Right lobe of liver (tissue), 4 donors: ENCODE measurements at regions not wholly inside any gene's neighbourhood (a gene's known extent, or its start where the extent isn't known, plus 50 kb on each side); places are given as distances from the start of the nearest gene placed in this dataset.

Experiments used
- POLR2A ChIP-seq: fragments of 450-650 bp; IDR thresholded peaks from one replicate; pipeline ENCODE4 v1.6.1; 2017; ENCODE audit warnings: antibody characterized with exemption, mild to moderate bottlenecking
- TF ChIP-seq, protein P1 (sequence below), 4 donors: fragments of 200-600 bp in 3 of 4; fragments of 450-650 bp in 1 of 4; IDR thresholded peaks; one replicate each; pipeline versions ENCODE4 v1.5.1 to v1.8.0; 2016 to 2022; ENCODE audit warnings: antibody characterized with exemption in 4 of 4, mild to moderate bottlenecking in 2 of 4
- donor health status: DM: no; HTN: no; CAD: no.
- donor health status: DM: no; HTN: no; CAD: no.
- donor health status: DM: no; HTN: yes; CAD: no.

GRCh38 chr2:65881592-65881991, 449.2 kb upstream of the SPRED2 start:
- TF ChIP-seq, protein P1, sequence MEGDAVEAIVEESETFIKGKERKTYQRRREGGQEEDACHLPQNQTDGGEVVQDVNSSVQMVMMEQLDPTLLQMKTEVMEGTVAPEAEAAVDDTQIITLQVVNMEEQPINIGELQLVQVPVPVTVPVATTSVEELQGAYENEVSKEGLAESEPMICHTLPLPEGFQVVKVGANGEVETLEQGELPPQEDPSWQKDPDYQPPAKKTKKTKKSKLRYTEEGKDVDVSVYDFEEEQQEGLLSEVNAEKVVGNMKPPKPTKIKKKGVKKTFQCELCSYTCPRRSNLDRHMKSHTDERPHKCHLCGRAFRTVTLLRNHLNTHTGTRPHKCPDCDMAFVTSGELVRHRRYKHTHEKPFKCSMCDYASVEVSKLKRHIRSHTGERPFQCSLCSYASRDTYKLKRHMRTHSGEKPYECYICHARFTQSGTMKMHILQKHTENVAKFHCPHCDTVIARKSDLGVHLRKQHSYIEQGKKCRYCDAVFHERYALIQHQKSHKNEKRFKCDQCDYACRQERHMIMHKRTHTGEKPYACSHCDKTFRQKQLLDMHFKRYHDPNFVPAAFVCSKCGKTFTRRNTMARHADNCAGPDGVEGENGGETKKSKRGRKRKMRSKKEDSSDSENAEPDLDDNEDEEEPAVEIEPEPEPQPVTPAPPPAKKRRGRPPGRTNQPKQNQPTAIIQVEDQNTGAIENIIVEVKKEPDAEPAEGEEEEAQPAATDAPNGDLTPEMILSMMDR (IDR thresholded peaks at IDR 0.05) = no peak
- TF ChIP-seq POLR2A = no peak
